HK-2 (cell line): ENCODE measurements at regions not wholly inside any gene's neighbourhood (a gene's known extent, or its start where the extent isn't known, plus 50 kb on each side); places are given as distances from the start of the nearest gene placed in this dataset.

ENCODE experiments used
- DNase-seq: peaks from one replicate; pipeline ENCODE4 v3.0.0-alpha.2; 2018; ENCODE audit not compliant: unreplicated experiment

GRCh38 chr1:187417520-187417919 is 588.8 kb downstream of the PLA2G4A start:
- DNase-seq, result no peak

GRCh38 chr1:187433598-187433997 is 604.8 kb downstream of the PLA2G4A start:
- no peak for DNase-seq

GRCh38 chr1:187442603-187443002 is 613.9 kb downstream of the PLA2G4A start:
- DNase-seq, result no peak

GRCh38 chr1:187443939-187444338 is 615.2 kb downstream of the PLA2G4A start:
- no peak for DNase-seq

- no peak for DNase-seq
Measured at GRCh38 chr1:187445066-187445465, 616.3 kb downstream of the PLA2G4A start.

GRCh38 chr1:187451238-187451637 is 622.5 kb downstream of the PLA2G4A start:
- DNase-seq, result no peak

- DNase-seq, result no peak
Measured at GRCh38 chr1:187454010-187454409, 625.3 kb downstream of the PLA2G4A start.

- DNase-seq, result no peak
Measured at GRCh38 chr1:187456446-187456845, 627.7 kb downstream of the PLA2G4A start.

GRCh38 chr1:187460093-187460492 is 631.3 kb downstream of the PLA2G4A start:
- DNase-seq, result no peak

- no peak for DNase-seq
Measured at GRCh38 chr1:187464320-187464719, 635.6 kb downstream of the PLA2G4A start.

- DNase-seq, result no peak
Measured at GRCh38 chr1:187465441-187465840, 636.7 kb downstream of the PLA2G4A start.

GRCh38 chr1:187469836-187470235 is 641.1 kb downstream of the PLA2G4A start:
- DNase-seq, result no peak

- no peak for DNase-seq
Measured at GRCh38 chr1:187471555-187471954, 642.8 kb downstream of the PLA2G4A start.

- peak; percentile 5 for DNase-seq
Measured at GRCh38 chr1:187474336-187474735, 645.6 kb downstream of the PLA2G4A start.

- no peak for DNase-seq
Measured at GRCh38 chr1:187476671-187477070, 647.9 kb downstream of the PLA2G4A start.

GRCh38 chr1:187477103-187477502 is 648.4 kb downstream of the PLA2G4A start:
- no peak for DNase-seq

- no peak for DNase-seq
Measured at GRCh38 chr1:187477535-187477934, 648.8 kb downstream of the PLA2G4A start.

GRCh38 chr1:187481581-187482148 is 652.9 kb downstream of the PLA2G4A start:
- DNase-seq, result no peak

GRCh38 chr1:187490266-187490665 is 661.5 kb downstream of the PLA2G4A start:
- no peak for DNase-seq

- no peak for DNase-seq
Measured at GRCh38 chr1:187491082-187491720, 662.5 kb downstream of the PLA2G4A start.

GRCh38 chr1:187498028-187498427 is 669.3 kb downstream of the PLA2G4A start:
- DNase-seq, result no peak

- no peak for DNase-seq
Measured at GRCh38 chr1:187504779-187505178, 676.0 kb downstream of the PLA2G4A start.

GRCh38 chr1:187509091-187509490 is 680.3 kb downstream of the PLA2G4A start:
- DNase-seq, result no peak

- no peak for DNase-seq
Measured at GRCh38 chr1:187513190-187513589, 684.4 kb downstream of the PLA2G4A start.
